ENCODE measurements at regions not wholly inside any gene's neighbourhood (a gene's known extent, or its start where the extent isn't known, plus 50 kb on each side); places are given as distances from the start of the nearest gene placed in this dataset.
"Not testable (repeated sequence)": the region's sequence is repeated elsewhere in the genome, so short reads cannot be mapped to it uniquely, and the experiment has no call there.

DNA sequence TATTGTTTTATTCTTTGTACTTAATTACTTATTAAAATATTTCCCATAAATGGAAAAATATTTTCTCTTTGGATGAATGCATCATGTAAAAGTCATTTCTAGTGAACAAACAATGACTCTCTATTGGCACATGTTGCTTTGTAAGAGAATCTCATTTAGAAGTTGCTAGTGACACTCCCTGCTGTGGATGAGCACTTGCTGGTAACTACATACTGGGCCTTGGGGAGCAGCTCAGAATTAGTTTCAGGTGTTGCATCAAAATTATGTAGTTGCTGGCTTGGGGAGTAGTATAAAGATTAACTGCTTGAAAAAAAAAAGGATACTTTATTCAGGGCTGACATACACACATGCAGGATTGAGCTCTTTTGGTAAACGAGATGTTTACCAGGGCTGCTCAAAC, 80.3 kb upstream of the KCNAB1 start:
- TF ChIP-seq, protein P1, sequence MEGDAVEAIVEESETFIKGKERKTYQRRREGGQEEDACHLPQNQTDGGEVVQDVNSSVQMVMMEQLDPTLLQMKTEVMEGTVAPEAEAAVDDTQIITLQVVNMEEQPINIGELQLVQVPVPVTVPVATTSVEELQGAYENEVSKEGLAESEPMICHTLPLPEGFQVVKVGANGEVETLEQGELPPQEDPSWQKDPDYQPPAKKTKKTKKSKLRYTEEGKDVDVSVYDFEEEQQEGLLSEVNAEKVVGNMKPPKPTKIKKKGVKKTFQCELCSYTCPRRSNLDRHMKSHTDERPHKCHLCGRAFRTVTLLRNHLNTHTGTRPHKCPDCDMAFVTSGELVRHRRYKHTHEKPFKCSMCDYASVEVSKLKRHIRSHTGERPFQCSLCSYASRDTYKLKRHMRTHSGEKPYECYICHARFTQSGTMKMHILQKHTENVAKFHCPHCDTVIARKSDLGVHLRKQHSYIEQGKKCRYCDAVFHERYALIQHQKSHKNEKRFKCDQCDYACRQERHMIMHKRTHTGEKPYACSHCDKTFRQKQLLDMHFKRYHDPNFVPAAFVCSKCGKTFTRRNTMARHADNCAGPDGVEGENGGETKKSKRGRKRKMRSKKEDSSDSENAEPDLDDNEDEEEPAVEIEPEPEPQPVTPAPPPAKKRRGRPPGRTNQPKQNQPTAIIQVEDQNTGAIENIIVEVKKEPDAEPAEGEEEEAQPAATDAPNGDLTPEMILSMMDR (IDR thresholded peaks at IDR 0.05; ENCODE audit: extremely low read depth, low read depth, low read length): no peak
- Histone ChIP-seq H3K36me3 (ENCODE audit: insufficient read depth, low read length) (no peaks in the 10 kb centered on the region), H3K27ac (ENCODE audit: low read depth, low read length) (no peak overlapping the region), H3K9me3 (ENCODE audit: low read depth, low read length) (no peaks in the 10 kb centered on the region), H3K79me2 (ENCODE audit: insufficient read depth, low read length) (no peaks in the 10 kb centered on the region), H4K20me1 (ENCODE audit: insufficient read depth, low read length) (no peaks in the 10 kb centered on the region), H3K4me1 (ENCODE audit: insufficient read depth, low read length) (no peaks in the 10 kb centered on the region), H3K4me2 (ENCODE audit: insufficient read depth, low read length) (no peak overlapping the region), H3K27me3 (ENCODE audit: insufficient read depth, low read length) (no peaks in the 10 kb centered on the region), H2AFZ (ENCODE audit: low read length) (no peak overlapping the region), H3K4me3 (ENCODE audit: insufficient read depth, low read length) (no peak overlapping the region)
- peak; percentile 45 for DNase-seq (ENCODE audit: insufficient read length, low spot score, missing footprints)

DNA sequence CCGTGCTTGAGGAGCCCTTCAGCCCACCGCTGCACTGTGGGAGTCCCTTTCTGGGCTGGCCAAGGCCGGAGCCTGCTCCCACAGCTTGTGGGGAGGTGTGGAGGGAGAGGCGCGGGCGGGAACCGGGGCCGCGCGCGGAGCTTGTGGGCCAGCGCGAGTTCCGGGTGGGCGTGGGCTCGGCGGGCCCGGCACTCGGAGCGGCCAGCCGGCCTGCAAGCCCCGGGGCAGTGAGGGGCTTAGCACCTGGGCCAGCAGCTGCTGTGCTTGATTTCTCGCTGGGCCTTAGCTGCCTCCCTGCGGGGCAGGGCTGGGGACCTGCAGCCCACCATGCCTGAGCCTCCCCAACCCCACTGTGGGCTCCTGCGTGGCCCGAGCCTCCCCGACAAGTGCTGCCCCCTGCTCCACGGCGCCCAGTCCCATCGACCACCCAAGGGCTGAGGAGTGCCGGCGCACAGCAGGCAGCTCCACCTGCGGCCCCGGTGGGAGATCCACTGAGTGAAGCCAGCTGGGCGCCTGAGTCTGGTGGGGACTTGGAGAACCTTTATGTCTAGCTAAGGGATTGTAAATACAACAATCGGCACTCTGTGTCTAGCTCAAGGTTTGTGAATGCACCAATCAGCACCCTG, 79.0 kb upstream of the KCNAB1 start:
- H3K9me3 ChIP-seq (ENCODE audit: low read depth, low read length); H3K4me2 ChIP-seq (ENCODE audit: insufficient read depth, low read length); H3K4me1 ChIP-seq (ENCODE audit: insufficient read depth, low read length); DNase-seq (ENCODE audit: insufficient read length, low spot score, missing footprints); H3K27me3 ChIP-seq (ENCODE audit: insufficient read depth, low read length); H3K36me3 ChIP-seq (ENCODE audit: insufficient read depth, low read length); H2AFZ ChIP-seq (ENCODE audit: low read length); H3K27ac ChIP-seq (ENCODE audit: low read depth, low read length); H3K4me3 ChIP-seq (ENCODE audit: insufficient read depth, low read length); H4K20me1 ChIP-seq (ENCODE audit: insufficient read depth, low read length); H3K79me2 ChIP-seq (ENCODE audit: insufficient read depth, low read length): not testable (repeated sequence)

DNA sequence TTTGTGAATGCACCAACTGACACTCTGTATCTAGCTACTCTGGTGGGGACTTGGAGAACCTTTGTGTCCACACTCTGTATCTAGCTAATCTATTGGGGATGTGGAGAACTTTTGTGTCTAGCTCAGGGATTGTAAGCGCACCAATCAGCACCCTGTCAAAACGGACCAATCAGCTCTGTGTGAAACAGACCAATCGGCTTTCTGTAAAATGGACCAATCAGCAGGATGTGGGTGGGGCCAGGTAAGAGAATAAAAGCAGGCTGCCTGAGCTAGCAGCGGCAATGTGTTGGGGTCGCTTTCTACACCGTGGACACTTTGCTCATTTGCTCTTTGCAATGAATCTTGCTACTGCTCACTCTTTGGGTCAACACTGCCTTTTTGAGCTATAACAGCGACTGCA, 78.5 kb upstream of the KCNAB1 start:
- H3K9me3 ChIP-seq (ENCODE audit: low read depth, low read length); H3K4me2 ChIP-seq (ENCODE audit: insufficient read depth, low read length); H3K27ac ChIP-seq (ENCODE audit: low read depth, low read length); H3K79me2 ChIP-seq (ENCODE audit: insufficient read depth, low read length); H3K4me1 ChIP-seq (ENCODE audit: insufficient read depth, low read length); DNase-seq (ENCODE audit: insufficient read length, low spot score, missing footprints); H3K27me3 ChIP-seq (ENCODE audit: insufficient read depth, low read length); H3K36me3 ChIP-seq (ENCODE audit: insufficient read depth, low read length); H2AFZ ChIP-seq (ENCODE audit: low read length); H4K20me1 ChIP-seq (ENCODE audit: insufficient read depth, low read length); H3K4me3 ChIP-seq (ENCODE audit: insufficient read depth, low read length): not testable (repeated sequence)

DNA sequence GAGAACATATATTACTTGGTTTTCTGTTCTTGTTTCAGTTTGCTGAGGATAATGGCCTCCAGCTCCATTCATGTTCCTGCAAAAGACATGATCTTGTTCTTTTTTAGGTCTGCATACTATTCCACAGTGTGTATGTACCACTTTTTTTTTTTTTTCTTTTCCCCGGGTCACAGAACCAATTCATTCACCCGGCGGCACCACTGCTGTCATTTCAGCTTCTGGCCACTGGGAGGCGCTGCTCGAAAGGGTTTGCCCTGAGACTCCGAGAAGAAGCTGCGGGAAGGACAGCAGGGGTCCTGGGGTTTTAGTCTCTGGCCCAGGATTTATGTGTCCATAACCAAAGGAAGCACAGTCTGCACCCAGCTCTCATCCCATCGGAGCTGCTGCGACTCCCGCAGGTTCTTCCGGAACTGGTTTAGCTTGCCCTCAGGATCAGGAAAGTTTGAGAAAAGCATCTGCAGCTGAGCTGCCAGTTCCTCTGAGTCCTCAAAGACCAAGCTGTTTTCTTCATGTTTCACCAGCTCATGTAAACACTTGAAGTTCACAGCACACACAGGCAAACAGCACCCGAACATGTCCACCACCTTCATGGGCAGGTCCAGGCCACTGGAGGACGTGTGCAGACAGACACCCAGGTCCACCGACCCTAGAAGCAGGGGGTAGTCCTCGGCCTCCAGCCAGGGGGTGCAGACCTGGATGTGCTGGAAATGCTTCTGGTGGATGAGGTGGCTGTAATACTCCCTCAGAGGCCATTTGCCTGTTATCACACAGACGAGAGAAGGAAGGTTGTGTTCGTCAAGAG, 76.3 kb upstream of the KCNAB1 start:
- not testable (repeated sequence) for H2AFZ ChIP-seq (ENCODE audit: low read length); H3K27ac ChIP-seq (ENCODE audit: low read depth, low read length); H4K20me1 ChIP-seq (ENCODE audit: insufficient read depth, low read length); H3K79me2 ChIP-seq (ENCODE audit: insufficient read depth, low read length); H3K9me3 ChIP-seq (ENCODE audit: low read depth, low read length); H3K36me3 ChIP-seq (ENCODE audit: insufficient read depth, low read length); H3K4me1 ChIP-seq (ENCODE audit: insufficient read depth, low read length); H3K27me3 ChIP-seq (ENCODE audit: insufficient read depth, low read length); H3K4me3 ChIP-seq (ENCODE audit: insufficient read depth, low read length)
- peak; percentile 71 for DNase-seq (ENCODE audit: insufficient read length, low spot score, missing footprints)
- H3K4me2 ChIP-seq (ENCODE audit: insufficient read depth, low read length): peak overlapping the region; percentile 51
- TF ChIP-seq, protein P1 (IDR thresholded peaks at IDR 0.05; ENCODE audit: extremely low read depth, low read depth, low read length): peak; percentile 66

DNA sequence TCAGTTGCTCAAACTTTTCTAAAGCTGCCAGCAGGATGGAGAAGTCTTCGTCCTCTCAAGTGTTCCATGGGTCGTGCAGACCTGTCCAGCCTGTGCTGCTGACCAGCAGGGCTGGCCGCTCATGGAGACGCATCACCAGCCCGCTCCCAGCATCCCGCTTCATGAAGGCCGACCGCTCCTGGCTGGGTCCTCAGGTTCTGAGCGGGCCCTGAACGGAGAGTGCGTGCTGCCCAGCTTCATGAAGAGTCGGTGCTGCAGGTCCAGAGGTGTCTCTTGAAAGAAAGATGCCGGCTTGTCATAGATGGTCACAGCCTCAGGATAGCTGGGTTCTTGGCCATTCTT, 75.8 kb upstream of the KCNAB1 start:
- Histone ChIP-seq H3K9me3 (ENCODE audit: low read depth, low read length) (no peaks in the 10 kb centered on the region), H3K27me3 (ENCODE audit: insufficient read depth, low read length) (no peaks in the 10 kb centered on the region), H2AFZ (ENCODE audit: low read length) (no peak overlapping the region), H3K4me3 (ENCODE audit: insufficient read depth, low read length) (no peak overlapping the region), H3K79me2 (ENCODE audit: insufficient read depth, low read length) (no peaks in the 10 kb centered on the region), H3K4me2 (ENCODE audit: insufficient read depth, low read length) (no peak overlapping the region), H3K27ac (ENCODE audit: low read depth, low read length) (no peak overlapping the region), H4K20me1 (ENCODE audit: insufficient read depth, low read length) (no peaks in the 10 kb centered on the region), H3K4me1 (ENCODE audit: insufficient read depth, low read length) (no peaks in the 10 kb centered on the region), H3K36me3 (ENCODE audit: insufficient read depth, low read length) (no peaks in the 10 kb centered on the region)
- DNase-seq (ENCODE audit: insufficient read length, low spot score, missing footprints): no peak
- TF ChIP-seq, protein P1 (IDR thresholded peaks at IDR 0.05; ENCODE audit: extremely low read depth, low read depth, low read length): no peak

DNA sequence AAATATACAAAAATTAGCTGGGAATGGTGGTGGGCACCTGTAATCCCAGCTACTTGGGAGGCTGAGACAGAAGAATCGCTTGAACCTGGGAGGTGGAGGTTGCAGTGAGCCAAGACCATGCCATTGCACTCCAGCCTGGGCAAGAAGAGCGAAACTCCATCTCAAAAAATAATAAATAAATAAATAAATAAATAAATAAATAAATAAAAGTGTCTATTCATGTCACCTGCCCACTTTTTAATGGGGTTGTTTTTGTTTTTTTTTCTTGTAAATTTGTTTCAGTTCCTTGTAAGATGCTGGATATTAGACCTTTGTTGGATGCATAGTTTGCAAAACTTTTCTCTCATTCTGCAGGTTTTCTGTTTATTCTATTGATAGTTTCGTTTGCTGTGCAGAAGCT, 71.9 kb upstream of the KCNAB1 start:
- H3K27ac ChIP-seq (ENCODE audit: low read depth, low read length); H3K4me1 ChIP-seq (ENCODE audit: insufficient read depth, low read length); H2AFZ ChIP-seq (ENCODE audit: low read length); H3K4me2 ChIP-seq (ENCODE audit: insufficient read depth, low read length); DNase-seq (ENCODE audit: insufficient read length, low spot score, missing footprints); H3K27me3 ChIP-seq (ENCODE audit: insufficient read depth, low read length); H3K79me2 ChIP-seq (ENCODE audit: insufficient read depth, low read length); H3K36me3 ChIP-seq (ENCODE audit: insufficient read depth, low read length); H3K4me3 ChIP-seq (ENCODE audit: insufficient read depth, low read length); H4K20me1 ChIP-seq (ENCODE audit: insufficient read depth, low read length); H3K9me3 ChIP-seq (ENCODE audit: low read depth, low read length): not testable (repeated sequence)
